ENCODE measurements at regions not wholly inside any gene's neighbourhood (a gene's known extent, or its start where the extent isn't known, plus 50 kb on each side); places are given as distances from the start of the nearest gene placed in this dataset.

- TF ChIP-seq CTCF (IDR thresholded peaks at IDR 0.05; ENCODE audit: borderline replicate concordance, control extremely low read depth, extremely low read depth, insufficient read depth, missing control alignments): no peak
- in situ Hi-C loops (cut with MboI; ENCODE audit: low sequenced_read_pairs, unreplicated experiment): loop anchor here (25.0 kb wide), 1 partner anchor 1066 kb away; the partner anchor contains the start of gene ALG10
- no peak for DNase-seq (ENCODE audit: low spot score)
These were observed 50.0 kb upstream of the PKP2 start for GRCh38 chr12:32946504-32947131.
